SK-N-SH (cell line): ENCODE measurements at regions not wholly inside any gene's neighbourhood (a gene's known extent, or its start where the extent isn't known, plus 50 kb on each side); places are given as distances from the start of the nearest gene placed in this dataset.

Experiments
- CTCF ChIP-seq: fragments of 200-600 bp; sonication (generic); IDR thresholded peaks from 2 replicates; pipeline ENCODE4 v1.6.1; 2017; ENCODE audit warnings: antibody characterized with exemption, mild to moderate bottlenecking, moderate library complexity
- MAX ChIP-seq: IDR thresholded peaks from 2 replicates; pipeline ENCODE4 v1.4.0; 2012; ENCODE audit warnings: low read depth
- REST ChIP-seq: IDR thresholded peaks from 2 replicates; pipeline ENCODE4 v1.6.1; 2012; ENCODE audit warnings: mild to moderate bottlenecking, low read depth, low read length, moderate library complexity
- TF ChIP-seq, protein P1 (sequence below): IDR thresholded peaks from 2 replicates; pipeline ENCODE4 v1.4.0; 2012; ENCODE audit warnings: low read depth, borderline replicate concordance

- no peak for TF ChIP-seq CTCF
- no peak for TF ChIP-seq REST
- TF ChIP-seq, protein P1, sequence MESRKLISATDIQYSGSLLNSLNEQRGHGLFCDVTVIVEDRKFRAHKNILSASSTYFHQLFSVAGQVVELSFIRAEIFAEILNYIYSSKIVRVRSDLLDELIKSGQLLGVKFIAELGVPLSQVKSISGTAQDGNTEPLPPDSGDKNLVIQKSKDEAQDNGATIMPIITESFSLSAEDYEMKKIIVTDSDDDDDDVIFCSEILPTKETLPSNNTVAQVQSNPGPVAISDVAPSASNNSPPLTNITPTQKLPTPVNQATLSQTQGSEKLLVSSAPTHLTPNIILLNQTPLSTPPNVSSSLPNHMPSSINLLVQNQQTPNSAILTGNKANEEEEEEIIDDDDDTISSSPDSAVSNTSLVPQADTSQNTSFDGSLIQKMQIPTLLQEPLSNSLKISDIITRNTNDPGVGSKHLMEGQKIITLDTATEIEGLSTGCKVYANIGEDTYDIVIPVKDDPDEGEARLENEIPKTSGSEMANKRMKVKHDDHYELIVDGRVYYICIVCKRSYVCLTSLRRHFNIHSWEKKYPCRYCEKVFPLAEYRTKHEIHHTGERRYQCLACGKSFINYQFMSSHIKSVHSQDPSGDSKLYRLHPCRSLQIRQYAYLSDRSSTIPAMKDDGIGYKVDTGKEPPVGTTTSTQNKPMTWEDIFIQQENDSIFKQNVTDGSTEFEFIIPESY: no peak
- no peak for TF ChIP-seq MAX
Measured at GRCh38 chr17:13329421-13329820, 272.3 kb downstream of the HS3ST3A1 start.
